T-helper 2 cell treated with Interferon-gamma antibody and Interleukin-4, amounts not matched to agents 100 ng/mL and 5 ng/mL, for 36 hours (primary cell): ENCODE measurements at regions not wholly inside any gene's neighbourhood (a gene's known extent, or its start where the extent isn't known, plus 50 kb on each side); places are given as distances from the start of the nearest gene placed in this dataset.

Experiments
- intact Hi-C: fragments of 100-400 bp; cut with micrococcal nuclease; formaldehyde crosslinking; loops from one replicate; pipeline ENCODE4 v1.15.1; 2023

- intact Hi-C loops: no loop called here
Observed at GRCh38 chr18:67041334-67041733, 437.4 kb upstream of the CDH19 start.

GRCh38 chr18:67035026-67035425 is 431.1 kb upstream of the CDH19 start:
- intact Hi-C loops: no loop called here

DNA sequence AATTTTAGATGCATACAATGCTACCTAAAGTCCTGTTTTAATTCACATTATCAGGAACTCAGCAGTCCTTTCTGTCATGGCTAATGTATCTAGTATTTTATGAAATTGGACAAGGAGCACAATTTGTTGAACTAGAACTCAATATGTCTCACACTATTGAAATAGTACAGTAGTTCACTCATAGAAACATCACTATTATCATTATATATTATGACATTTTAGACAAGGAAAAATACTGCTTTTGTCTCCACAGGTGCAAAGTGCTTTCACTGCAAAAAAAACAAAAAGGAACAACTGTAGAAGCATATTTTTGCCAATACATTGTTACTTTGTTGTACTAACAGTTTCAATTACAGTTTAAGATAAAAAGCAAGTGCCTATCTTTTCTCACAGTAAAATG is 419.2 kb upstream of the CDH19 start:
- intact Hi-C loops: no loop called here

DNA sequence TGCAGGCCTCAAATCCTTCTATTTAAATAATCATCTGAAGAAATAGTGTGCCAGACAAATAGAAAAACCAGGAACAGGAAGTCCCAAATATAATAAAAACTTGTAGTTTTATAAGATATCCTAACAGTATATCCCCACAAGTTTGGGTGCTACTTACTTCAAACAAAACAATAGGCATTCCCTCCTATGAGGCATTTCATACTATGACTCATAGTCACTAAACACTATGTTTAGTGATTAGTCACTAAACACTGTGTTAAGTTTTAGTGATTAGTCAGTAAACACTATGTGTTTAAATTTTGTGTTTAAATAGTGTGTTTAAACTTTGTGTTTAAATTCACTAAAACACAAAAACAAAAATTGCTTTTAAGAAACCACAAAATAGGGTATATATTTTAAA is 407.0 kb upstream of the CDH19 start:
- intact Hi-C loops: no loop called here

DNA sequence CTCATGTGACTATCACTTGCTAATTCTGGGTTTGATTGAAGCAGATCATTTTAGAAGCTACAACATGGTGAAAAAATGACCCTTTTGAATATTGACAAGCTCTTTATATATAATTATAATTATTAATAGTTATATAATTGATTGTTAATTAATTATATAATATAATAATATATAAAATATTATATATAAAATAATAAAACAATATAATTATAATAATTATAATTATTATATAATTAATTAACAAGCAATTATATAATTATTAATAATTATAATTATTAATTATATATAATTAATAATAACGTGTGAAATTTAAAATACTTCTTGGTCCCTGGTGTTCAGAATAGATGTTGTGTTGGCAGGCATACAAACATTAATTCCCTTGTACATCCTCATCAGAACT is 404.1 kb upstream of the CDH19 start:
- intact Hi-C loops: no loop called here

DNA sequence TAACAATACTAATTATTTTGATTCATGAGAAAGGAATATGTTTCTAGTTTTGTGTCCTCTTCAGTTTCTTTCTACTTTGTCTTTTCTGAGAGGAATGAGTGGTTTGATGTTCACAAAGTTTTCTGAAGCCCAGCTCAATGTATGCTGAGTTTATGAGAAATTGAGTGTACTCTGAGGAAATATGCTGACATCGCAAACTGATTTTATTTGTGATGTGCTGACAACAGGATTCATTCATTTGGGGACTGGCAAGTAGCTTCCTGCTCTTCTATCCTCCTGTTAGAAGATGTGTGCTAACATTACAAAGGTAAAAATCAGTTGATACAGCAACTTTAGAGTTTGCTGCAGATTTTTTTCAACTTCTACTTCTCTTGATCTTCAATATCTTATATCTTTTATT is 403.2 kb upstream of the CDH19 start:
- intact Hi-C loops: no loop called here

DNA sequence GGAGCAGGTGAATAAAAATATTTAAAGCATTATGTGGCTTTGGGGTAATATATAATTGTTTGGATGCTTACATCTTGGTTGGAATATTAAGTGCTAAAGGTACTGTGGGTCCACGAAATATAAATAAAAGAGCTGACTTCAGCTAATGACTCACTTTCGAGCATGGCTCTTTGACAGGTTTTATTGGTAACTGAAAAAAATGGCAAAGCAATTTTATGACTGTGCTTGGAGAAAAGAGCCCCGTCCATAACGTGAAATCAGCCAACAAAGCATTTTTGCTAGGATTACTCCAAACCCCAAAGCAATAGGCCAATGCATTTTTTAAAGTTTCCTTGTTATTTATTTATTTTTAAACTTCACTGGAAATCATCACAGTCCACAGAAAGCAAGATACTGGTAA is 397.2 kb upstream of the CDH19 start:
- intact Hi-C loops: no loop called here

DNA sequence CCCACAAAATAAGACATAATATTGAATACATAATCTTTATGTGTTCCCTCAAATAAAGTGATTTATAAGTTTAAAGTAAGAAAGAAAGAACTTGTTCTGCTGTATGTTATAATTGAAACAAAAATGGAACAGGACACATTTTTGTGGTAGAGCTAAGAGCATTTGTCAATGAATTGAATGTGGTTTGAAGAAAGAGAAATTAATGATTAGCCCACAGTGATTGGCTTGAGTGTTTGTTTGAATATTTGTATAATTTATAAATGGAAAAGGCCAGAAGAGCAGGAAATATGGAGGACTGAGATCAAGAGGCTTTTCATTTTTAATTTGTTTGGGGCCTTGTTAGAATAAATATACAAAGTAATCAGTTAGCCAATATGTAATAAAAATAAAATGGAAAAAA is 395.1 kb upstream of the CDH19 start:
- intact Hi-C loops: no loop called here

DNA sequence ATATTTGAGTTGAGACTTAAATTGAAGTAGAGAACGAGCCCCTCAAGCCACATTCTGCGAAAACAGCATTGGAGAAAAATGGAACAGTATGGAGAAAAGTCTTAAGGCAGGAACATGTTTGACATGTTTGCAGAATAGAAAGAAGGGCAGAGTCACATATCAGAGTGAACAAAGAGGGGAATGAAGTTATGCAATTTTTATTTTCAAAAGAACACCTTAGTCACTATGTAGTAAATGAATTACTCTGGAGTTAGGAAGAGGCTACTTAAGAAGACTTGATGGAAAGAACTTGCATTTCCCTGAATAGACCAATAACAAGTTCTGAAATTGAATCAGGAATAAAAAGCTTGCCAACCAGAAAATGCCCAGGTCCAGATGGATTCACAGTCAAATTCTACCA is 391.4 kb upstream of the CDH19 start:
- intact Hi-C loops: no loop called here

- intact Hi-C loops: no loop called here
Observed at GRCh38 chr18:66994790-66995189, 390.9 kb upstream of the CDH19 start.

DNA sequence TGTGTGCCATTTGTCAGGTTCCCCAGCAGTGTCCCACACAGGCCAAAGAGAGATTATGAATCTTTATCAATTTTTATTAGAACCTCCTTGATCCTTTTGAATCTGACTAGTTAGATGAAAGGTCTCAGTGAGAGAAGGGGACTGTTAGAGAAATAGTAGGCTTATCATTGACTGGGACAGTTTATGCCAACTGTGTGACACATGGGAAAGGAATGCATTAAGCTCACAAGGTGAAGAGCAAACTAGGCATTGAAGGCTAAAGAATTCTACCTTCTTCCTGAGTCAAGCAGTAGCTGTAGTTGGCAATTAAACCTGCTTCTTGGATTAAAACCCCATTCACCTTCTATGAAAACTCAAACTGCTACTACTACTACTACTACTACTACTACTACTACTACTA is 389.6 kb upstream of the CDH19 start:
- intact Hi-C loops: no loop called here

DNA sequence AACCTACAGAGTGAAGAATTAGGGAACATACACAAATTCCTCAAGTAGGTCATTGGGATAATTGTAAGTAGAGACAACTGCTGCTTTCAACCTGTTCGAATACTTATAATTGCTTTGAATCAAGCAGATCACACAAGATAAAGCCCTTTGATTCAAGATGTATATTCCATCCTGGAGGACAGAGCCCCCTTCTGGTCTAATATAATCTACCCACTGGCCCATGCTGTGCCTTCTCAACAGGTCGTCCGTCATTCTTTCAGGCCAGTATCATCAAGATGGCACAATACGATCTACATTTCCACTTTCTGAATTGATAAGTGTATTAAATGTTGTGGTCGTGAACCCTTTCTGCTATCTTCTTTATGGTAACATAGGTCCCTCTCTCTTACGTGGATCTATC is 387.0 kb upstream of the CDH19 start:
- intact Hi-C loops: no loop called here

DNA sequence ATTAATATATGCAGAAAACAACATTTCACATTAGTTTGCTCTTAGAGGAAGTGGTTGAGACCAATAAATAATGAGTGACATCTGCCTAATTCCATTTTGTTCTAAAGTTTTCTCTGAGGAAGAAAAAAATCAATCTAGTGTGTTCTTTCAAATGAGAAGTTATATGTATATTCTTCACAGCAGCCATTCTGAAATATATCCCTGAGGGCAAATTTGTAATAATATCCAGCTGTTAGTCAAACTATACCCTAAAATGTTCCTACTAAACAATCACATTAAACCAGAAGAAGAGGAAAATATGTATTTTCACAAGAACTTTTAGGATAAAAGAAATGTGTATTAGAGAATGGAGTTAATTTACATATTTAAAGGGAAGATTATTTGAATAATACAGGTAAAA is 375.1 kb upstream of the CDH19 start:
- intact Hi-C loops: no loop called here

DNA sequence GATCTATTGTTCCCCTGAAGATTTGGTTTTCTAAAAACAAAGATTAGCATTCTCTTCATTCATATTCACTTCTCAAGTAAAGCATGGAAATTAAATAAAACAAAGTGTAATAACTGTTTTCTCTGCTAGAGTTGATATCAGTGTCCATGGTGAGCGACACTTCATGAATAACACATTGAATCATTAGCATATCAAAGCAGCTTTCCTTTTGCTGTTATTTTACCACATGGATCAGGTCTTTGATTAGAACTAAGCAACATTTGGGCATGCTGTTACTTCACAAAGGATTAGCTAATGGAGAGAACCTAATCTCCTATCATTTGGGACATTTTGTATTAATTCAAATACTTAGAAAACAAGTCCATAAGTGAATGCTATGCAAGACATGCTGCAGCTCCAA is 368.8 kb upstream of the CDH19 start:
- intact Hi-C loops: no loop called here

GRCh38 chr18:66971960-66972359 is 368.1 kb upstream of the CDH19 start:
- intact Hi-C loops: no loop called here

DNA sequence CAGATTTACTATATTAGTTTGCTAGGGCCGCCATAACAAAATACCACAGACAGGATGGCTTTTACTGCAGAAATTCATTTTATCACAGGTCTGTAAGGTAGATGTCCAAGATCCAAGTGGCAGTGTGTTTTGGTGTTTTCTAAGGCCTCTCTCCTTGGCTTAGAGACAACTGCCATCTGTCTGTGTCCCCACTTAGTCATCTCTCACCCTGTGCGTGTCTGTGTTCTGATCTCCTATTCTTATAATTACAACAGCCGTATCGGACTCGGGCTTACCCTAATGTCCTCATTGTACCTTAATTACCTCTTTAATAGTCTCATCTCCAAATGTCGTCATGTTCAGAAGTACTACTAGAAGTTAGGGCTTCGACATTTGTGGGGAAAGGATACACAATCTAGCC is 362.3 kb upstream of the CDH19 start:
- intact Hi-C loops: no loop called here

DNA sequence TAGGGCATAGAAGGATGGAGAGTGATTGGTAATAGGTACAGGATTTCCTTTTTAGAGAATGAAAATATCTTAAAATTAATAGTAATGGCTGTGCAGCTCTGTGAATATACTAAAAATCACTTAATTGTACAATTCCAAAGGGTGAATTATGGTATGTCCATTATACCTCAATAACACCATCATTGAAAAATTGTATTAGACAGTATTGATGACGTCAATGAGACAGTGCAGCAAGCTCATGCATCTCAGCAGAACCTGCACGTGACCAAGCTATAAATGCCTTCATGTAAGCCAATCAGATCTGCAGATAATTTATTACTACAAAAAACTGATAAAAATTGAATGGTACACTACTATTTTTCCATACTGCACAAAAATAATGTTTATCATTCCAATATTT is 354.4 kb upstream of the CDH19 start:
- intact Hi-C loops: no loop called here

DNA sequence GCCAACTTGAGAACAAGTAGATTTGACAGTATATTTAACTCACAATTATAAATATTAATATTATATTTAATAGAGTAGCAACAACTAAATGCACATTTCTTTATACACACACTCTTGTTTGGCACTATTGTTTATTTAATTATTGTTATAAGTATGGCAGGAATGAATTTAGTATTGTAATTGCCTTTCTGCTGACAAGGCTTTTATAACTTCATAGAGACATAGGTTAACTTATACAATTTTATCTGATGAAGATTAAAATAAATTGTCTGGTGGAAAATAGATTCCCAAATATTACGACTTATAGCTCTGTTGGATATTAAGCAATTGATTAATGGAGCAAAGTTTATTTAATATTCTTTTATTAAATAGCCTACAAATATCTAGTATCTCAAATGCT is 347.9 kb upstream of the CDH19 start:
- intact Hi-C loops: no loop called here

DNA sequence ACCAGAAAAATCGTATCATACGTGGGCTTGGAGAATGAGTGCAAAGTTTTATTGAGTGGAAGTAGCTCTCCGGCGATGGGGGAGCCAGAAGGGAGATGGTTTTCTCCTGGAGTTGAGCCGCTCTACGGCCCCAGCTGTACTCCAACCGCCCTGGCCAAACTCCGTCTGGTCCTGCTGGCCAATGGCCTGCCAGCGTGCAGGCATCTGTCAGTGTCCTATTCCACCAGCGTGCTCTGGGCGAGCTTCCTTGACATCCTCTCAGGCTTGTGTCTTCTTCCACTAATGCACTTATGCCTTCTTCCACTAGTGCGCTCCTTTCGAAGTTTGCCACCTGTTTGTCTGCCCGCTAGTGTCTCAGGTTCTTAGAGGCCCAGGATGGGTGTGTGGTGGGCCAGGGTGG is 345.5 kb upstream of the CDH19 start:
- intact Hi-C loops: no loop called here

GRCh38 chr18:66937546-66937945 is 333.7 kb upstream of the CDH19 start:
- intact Hi-C loops: no loop called here

DNA sequence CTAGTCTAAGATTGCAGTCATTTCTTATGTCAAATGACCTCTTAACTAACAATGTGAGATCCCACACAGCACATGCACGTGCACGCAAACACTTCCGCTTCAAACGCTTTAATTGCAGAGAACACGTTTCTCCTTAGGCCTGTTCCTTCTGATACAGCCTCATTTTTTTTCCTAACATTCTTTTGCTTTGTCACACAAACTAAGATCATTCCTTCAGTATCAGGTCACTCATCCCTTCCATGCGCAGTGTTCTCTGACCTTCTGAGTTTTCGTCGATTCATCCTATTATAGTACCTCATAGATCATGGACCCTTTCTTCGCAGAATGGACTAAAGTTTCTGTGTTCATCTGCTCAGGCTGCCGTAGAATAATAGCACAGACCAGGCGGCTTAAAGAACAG is 327.1 kb upstream of the CDH19 start:
- intact Hi-C loops: no loop called here

GRCh38 chr18:66916834-66917233 is 312.9 kb upstream of the CDH19 start:
- intact Hi-C loops: no loop called here

DNA sequence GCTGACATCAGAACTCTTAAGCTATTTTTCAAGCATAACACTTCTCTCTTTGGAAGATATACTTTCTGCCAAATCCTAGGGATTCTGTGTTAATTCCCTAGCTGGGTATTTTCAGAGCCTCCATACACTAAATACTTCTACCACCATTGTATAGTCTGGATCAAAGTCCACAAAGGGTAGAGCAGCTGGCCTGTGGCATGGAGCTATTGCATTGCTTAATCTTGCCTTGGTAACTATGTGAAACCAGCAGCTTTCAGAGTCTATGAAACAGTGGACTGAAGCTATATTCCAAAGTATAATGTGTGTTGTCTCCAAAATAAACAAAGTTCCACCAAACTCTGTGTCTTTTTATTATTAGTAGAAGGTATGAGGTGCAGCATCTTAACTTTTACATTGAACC is 296.9 kb upstream of the CDH19 start:
- intact Hi-C loops: no loop called here

DNA sequence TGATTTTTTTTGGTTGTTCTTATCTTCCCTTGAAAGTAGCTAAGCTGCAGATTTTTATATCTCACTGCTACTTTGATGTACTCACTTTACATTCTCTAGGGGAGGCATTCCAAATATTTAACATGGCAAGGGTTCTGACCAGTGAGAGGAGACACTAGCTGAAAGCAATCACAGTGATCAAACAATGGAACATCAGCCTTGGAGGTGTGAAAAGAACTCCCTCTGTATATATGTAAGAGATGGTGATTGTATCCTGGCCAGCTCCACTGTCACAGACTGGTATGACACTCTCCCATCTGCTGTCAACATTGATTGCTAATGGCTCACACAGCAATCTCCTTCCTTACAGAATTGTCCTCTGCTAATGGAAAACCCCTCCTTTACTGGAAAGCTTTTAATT is 291.7 kb upstream of the CDH19 start:
- intact Hi-C loops: no loop called here

- intact Hi-C loops: no loop called here
Observed at GRCh38 chr18:66894851-66895250, 291.0 kb upstream of the CDH19 start.
